GM20000 (cell line): ENCODE measurements at regions not wholly inside any gene's neighbourhood (a gene's known extent, or its start where the extent isn't known, plus 50 kb on each side); places are given as distances from the start of the nearest gene placed in this dataset.

ENCODE experiments used
- DNase-seq: peaks from one replicate; pipeline ENCODE4 v3.0.0; 2012; ENCODE audit warnings: low spot score
- TF ChIP-seq, protein P1 (sequence below): IDR thresholded peaks from 2 replicates; pipeline ENCODE4 v1.5.1; 2012; ENCODE audit warnings: mild to moderate bottlenecking, control low read depth; ENCODE audit errors: extremely low read depth, missing control alignments

DNA sequence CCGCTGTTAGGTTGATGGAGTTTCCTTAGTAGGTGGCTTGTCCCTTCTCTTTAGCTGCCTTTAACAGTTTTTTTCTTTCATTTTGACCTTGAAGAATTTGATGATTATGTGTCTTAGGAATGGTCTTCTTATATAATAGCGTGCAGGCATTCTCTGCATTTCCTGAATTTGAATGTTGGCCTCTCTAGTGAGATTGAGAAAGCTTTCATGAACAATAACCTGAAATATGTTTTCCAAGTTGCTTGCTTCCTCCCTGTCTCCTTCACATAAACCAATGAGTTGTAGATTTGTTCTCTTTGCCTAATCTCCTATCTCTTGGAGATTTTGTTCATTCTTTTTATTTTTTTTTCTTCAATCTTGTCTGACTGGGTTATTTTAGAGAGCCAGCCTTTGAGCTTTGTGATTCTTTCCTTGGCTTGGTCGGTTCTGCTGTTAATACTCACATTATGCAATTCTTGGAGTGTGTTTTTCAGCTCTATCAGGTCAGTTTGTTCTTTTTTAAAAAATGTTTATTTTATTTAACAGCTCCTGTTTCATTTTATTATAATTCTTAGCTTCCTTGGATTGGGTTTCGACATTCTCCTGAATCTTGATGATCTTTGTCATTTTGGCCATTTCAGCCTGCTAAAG, 627.9 kb downstream of the SI start:
- no peak for DNase-seq
- TF ChIP-seq, protein P1, sequence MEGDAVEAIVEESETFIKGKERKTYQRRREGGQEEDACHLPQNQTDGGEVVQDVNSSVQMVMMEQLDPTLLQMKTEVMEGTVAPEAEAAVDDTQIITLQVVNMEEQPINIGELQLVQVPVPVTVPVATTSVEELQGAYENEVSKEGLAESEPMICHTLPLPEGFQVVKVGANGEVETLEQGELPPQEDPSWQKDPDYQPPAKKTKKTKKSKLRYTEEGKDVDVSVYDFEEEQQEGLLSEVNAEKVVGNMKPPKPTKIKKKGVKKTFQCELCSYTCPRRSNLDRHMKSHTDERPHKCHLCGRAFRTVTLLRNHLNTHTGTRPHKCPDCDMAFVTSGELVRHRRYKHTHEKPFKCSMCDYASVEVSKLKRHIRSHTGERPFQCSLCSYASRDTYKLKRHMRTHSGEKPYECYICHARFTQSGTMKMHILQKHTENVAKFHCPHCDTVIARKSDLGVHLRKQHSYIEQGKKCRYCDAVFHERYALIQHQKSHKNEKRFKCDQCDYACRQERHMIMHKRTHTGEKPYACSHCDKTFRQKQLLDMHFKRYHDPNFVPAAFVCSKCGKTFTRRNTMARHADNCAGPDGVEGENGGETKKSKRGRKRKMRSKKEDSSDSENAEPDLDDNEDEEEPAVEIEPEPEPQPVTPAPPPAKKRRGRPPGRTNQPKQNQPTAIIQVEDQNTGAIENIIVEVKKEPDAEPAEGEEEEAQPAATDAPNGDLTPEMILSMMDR = no peak

DNA sequence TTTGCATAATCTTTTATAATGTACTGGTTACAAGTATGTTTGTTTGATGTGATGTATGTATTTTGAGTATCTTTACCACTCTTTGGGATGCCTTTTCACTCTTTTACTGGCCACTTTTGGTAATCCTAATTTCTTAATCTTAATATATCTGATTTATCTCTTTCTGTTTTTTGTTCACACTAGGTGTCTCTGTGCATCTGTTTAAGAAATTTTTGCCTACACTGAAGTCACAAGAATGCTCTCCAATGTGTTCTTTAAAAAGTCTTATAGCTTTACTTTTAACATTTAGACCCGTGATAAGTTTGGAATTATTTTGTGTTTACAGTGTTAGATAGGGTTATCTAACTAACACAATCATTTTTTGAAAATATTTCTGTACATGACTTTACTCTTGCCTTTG, 659.1 kb downstream of the SI start:
- DNase-seq = no peak
- TF ChIP-seq, protein P1 = no peak

DNA sequence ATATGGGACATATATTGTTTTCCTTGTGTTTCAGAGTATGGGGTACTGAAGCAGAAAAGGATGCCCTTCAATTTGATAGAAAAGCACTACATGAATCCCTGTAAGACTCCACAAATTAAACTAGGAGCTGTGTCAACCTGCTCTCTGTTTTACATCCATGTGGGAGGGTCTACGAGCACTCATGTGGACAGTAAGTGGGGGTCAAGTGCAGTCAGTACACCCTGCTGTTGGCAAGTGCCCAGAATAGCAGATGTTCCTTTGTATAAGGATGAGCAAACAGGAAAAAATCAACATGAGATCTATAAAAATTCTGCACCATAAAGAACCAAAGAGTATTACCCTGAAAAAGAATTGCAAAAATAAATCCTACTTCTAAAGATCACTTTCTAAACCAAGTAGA, 659.9 kb downstream of the SI start:
- no peak for DNase-seq
- TF ChIP-seq, protein P1 = no peak

DNA sequence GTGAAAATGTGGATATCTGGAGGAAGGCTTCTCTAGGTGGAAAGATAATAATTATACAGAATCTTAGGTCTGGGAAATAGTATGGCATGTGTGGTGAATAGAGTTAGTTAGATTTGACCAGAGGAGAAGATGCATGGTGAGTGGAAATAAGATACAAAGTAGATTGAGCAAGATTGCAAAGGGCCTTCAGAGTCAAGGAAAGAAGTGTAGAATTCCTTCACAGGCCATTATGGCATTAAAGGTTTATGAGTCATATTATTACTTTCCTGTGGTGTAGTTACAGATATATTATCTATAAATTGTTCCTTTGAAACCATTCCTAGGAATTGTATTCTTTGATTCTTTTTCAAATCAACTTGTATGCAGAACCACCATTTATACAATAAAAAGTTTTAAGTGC, 660.3 kb downstream of the SI start:
- TF ChIP-seq, protein P1 = no peak
- no peak for DNase-seq

DNA sequence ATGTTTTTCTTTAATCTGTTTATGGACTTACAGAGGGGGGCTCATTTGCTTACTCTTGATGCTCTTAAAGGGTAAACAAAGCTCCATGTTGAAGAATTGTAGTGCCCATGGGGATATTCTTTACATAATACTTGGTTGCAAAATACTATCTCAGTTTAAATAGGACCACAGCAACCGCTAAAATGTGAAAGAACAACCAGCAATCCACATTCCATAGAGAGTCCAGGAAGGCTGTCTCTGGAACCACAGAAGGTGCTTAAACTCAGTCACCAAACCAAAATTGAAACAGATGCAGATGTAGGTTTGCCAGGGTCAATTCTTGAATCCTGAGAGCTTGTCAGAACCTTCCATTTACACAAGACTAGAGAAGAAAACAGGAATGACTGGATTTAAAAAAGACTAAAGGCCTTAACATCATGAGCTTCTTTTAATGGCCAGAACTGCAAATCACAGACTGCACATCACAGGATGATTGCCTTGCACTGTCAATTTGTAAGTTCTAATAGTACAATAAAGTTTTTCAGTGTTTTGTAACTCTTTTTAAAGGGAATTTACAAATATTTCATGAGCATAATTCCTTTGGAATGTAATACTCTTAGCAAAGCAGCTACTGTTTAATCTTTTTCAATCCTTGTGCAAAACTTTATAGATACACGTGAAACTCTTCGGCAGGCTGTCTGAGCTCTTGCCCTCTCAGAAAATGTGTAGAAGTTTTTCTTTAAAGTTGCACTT, 661.6 kb downstream of the SI start:
- no peak for DNase-seq
- TF ChIP-seq, protein P1 = no peak

DNA sequence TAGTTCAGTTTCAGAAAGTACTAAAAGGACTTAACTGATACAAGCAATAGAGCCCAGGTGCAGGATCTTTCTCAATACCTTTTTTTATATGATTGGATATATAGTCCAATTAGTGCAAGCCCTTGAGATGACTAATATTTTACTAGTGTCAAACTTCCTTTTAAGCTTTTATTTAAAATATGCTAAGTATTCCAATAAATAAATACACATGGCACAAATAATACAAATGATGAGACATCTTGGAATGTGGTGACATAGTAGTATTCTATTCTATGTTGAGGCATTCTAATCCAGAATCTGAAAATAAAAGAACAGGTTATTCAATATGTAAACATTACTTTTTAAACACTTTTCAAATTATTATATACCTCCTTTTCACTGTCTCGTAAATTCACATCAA, 670.0 kb downstream of the SI start:
- DNase-seq = no peak
- TF ChIP-seq, protein P1 = no peak

DNA sequence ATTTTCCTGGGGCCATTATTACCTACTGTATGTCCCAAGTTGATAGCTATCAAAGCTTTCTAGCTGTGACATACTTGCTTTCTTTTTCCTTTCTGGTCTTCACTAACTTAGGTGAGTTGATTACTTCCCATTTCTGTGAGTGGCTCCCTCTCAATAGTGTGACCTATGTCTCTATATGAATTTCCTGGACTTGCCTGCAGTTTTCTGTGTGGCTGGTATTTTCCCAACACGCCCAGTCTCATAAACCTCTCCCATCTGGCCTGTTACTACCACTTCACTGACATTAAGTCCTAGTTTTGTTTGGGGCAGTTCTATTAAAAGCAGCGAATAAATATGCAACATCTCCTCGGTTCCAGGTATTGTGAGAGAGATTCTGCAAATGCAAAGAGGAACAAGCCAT, 671.2 kb downstream of the SI start:
- TF ChIP-seq, protein P1 = no peak
- DNase-seq = no peak
